ENCODE measurements at regions not wholly inside any gene's neighbourhood (a gene's known extent, or its start where the extent isn't known, plus 50 kb on each side); places are given as distances from the start of the nearest gene placed in this dataset.

GRCh38 chr15:69812861-69813261 lies 284.9 kb downstream of the TLE3 start:
- no peak overlapping the region for H3K4me3 Mint-ChIP-seq (ENCODE audit: unreplicated experiment)
- H3K4me1 Mint-ChIP-seq (ENCODE audit: low read depth, unreplicated experiment) = peaks cover 11% of the 10 kb centered on the region
- H3K36me3 Mint-ChIP-seq (ENCODE audit: unreplicated experiment) = no peaks in the 10 kb centered on the region
- no peak overlapping the region for H3K27ac Mint-ChIP-seq (ENCODE audit: unreplicated experiment)
- peaks cover 9% of the 10 kb centered on the region for H3K27me3 Mint-ChIP-seq (ENCODE audit: unreplicated experiment)
- TF ChIP-seq, protein P1, sequence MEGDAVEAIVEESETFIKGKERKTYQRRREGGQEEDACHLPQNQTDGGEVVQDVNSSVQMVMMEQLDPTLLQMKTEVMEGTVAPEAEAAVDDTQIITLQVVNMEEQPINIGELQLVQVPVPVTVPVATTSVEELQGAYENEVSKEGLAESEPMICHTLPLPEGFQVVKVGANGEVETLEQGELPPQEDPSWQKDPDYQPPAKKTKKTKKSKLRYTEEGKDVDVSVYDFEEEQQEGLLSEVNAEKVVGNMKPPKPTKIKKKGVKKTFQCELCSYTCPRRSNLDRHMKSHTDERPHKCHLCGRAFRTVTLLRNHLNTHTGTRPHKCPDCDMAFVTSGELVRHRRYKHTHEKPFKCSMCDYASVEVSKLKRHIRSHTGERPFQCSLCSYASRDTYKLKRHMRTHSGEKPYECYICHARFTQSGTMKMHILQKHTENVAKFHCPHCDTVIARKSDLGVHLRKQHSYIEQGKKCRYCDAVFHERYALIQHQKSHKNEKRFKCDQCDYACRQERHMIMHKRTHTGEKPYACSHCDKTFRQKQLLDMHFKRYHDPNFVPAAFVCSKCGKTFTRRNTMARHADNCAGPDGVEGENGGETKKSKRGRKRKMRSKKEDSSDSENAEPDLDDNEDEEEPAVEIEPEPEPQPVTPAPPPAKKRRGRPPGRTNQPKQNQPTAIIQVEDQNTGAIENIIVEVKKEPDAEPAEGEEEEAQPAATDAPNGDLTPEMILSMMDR (IDR thresholded peaks at IDR 0.05; ENCODE audit: partially characterized antibody, unreplicated experiment) = no peak
- peaks cover 5% of the 10 kb centered on the region for H3K9me3 Mint-ChIP-seq (ENCODE audit: unreplicated experiment)
- DNase-seq = no peak

- TF ChIP-seq, protein P1 (IDR thresholded peaks at IDR 0.05; ENCODE audit: partially characterized antibody, unreplicated experiment) = no peak
- Mint-ChIP-seq H3K27ac (ENCODE audit: unreplicated experiment) (no peak overlapping the region), H3K9me3 (ENCODE audit: unreplicated experiment) (peaks cover 3% of the 10 kb centered on the region), H3K4me3 (ENCODE audit: unreplicated experiment) (no peak overlapping the region), H3K36me3 (ENCODE audit: unreplicated experiment) (no peaks in the 10 kb centered on the region), H3K4me1 (ENCODE audit: low read depth, unreplicated experiment) (peaks cover 11% of the 10 kb centered on the region), H3K27me3 (ENCODE audit: unreplicated experiment) (peaks cover 5% of the 10 kb centered on the region)
- no peak for DNase-seq
Observed at GRCh38 chr15:69813881-69814280, 283.8 kb downstream of the TLE3 start.

GRCh38 chr15:69814932-69815331 lies 282.8 kb downstream of the TLE3 start:
- peaks cover 5% of the 10 kb centered on the region for H3K27me3 Mint-ChIP-seq (ENCODE audit: unreplicated experiment)
- DNase-seq = no peak
- TF ChIP-seq, protein P1 (IDR thresholded peaks at IDR 0.05; ENCODE audit: partially characterized antibody, unreplicated experiment) = no peak
- peaks cover 3% of the 10 kb centered on the region for H3K9me3 Mint-ChIP-seq (ENCODE audit: unreplicated experiment)
- H3K4me1 Mint-ChIP-seq (ENCODE audit: low read depth, unreplicated experiment) = peaks cover 11% of the 10 kb centered on the region
- H3K4me3 Mint-ChIP-seq (ENCODE audit: unreplicated experiment) = no peak overlapping the region
- H3K36me3 Mint-ChIP-seq (ENCODE audit: unreplicated experiment) = no peaks in the 10 kb centered on the region
- no peak overlapping the region for H3K27ac Mint-ChIP-seq (ENCODE audit: unreplicated experiment)

GRCh38 chr15:69815793-69816192 lies 281.9 kb downstream of the TLE3 start:
- peaks cover 3% of the 10 kb centered on the region for H3K9me3 Mint-ChIP-seq (ENCODE audit: unreplicated experiment)
- DNase-seq = no peak
- H3K27ac Mint-ChIP-seq (ENCODE audit: unreplicated experiment) = no peak overlapping the region
- peaks cover 5% of the 10 kb centered on the region for H3K27me3 Mint-ChIP-seq (ENCODE audit: unreplicated experiment)
- no peak overlapping the region for H3K4me3 Mint-ChIP-seq (ENCODE audit: unreplicated experiment)
- TF ChIP-seq, protein P1 (IDR thresholded peaks at IDR 0.05; ENCODE audit: partially characterized antibody, unreplicated experiment) = no peak
- peaks cover 3% of the 10 kb centered on the region for H3K4me1 Mint-ChIP-seq (ENCODE audit: low read depth, unreplicated experiment)
- H3K36me3 Mint-ChIP-seq (ENCODE audit: unreplicated experiment) = no peaks in the 10 kb centered on the region

DNA sequence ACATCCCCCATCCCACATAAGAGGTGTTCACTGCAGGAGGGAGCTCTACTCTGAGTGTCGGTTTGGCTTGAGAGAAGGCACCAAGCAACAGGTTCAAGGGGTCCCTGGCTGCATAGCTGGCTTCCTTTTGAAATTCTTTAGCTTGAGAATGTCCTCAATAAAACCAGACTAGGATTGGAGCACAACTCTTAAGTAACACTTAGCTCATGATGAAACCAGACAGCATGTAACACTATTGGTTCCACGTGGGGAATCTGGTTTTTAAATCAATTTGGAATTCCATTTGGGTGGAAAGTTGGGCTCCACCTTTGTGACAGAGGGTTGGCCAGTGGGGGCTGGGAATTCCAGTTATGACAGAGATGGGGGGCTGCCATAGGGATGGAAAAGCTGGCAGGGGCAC lies 281.2 kb downstream of the TLE3 start:
- no peak overlapping the region for H3K27ac Mint-ChIP-seq (ENCODE audit: unreplicated experiment)
- peaks cover 3% of the 10 kb centered on the region for H3K9me3 Mint-ChIP-seq (ENCODE audit: unreplicated experiment)
- H3K36me3 Mint-ChIP-seq (ENCODE audit: unreplicated experiment) = no peaks in the 10 kb centered on the region
- TF ChIP-seq, protein P1 (IDR thresholded peaks at IDR 0.05; ENCODE audit: partially characterized antibody, unreplicated experiment) = no peak
- H3K4me3 Mint-ChIP-seq (ENCODE audit: unreplicated experiment) = no peak overlapping the region
- no peaks in the 10 kb centered on the region for H3K4me1 Mint-ChIP-seq (ENCODE audit: low read depth, unreplicated experiment)
- no peak for DNase-seq
- H3K27me3 Mint-ChIP-seq (ENCODE audit: unreplicated experiment) = peaks cover 5% of the 10 kb centered on the region

Measured in glutamatergic neuron (in vitro differentiated cells).